ENCODE measurements at regions not wholly inside any gene's neighbourhood (a gene's known extent, or its start where the extent isn't known, plus 50 kb on each side); places are given as distances from the start of the nearest gene placed in this dataset.
"Not testable (repeated sequence)": the region's sequence is repeated elsewhere in the genome, so short reads cannot be mapped to it uniquely, and the experiment has no call there.

DNA sequence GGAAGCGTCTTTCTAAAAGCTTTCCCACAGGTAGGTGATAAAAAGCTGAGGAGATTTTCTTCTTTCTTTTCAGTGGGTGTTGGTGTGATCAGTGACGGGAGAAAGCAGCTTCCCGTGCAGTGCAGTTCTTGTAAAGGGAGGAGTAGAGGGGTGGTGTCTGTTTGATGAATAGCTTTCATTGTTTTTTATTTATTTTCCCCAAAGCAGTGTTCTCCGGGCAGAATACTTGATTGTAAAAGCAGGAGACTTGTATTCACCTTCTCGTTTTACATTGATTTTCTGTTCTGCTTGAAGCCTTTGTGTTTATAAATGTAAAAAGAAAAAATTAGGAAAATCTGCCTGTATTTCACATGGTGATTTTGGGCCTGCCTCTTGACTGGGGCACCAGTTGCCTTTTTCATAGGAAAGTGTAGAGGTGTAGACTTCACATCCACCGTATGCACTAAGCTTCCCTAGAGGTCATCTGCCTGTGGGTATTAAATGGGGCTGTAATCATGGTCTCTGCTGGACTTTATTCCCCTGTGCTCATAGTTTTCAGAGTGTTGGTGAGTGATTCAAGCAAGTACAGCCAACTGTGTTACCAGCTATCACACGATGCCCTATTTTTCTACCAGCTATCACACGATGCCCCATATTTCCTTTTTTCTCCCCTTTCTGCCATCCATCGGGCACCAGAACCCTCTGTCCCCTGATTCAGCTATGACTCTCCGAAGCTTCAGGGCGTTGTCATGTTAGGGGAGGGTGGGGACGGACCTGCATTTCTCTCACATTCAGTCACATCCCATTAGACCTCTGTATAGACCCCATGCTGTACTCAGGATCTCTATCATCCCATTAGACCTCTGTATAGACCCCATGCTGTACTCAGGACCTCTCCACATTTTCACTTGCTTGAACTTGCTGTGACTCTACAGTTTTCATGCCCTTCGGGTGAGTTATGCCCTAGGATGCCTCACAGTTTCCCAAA, 526.5 kb downstream of the TRIML1 start:
- Histone ChIP-seq H3K36me3 (ENCODE audit: insufficient read depth, low read length) (no peaks in the 10 kb centered on the region), H3K9me3 (ENCODE audit: control insufficient read depth, insufficient read depth, low read length) (no peaks in the 10 kb centered on the region), H3K4me1 (ENCODE audit: insufficient read depth, low read length) (no peaks in the 10 kb centered on the region), H3K9ac (ENCODE audit: low read depth, low read length) (no peak overlapping the region)

DNA sequence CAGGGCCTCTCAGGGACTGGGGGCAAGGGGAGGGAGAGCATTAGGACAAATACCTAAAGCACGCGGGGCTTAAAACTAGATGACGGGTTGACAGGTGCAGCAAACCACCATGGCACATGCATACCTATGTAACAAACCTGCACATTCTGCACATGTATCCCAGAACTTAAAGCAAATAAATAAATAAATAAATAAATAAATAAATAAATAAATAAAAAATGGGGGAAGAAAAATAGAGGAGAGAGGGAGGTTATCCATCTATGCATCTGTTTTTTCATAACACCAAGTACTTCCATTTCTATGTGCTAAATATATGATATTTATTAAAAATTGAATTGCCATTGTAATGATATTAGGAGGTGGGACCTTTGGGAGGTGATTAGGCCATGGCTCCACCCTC, 539.5 kb downstream of the TRIML1 start:
- not testable (repeated sequence) for H3K4me1 ChIP-seq (ENCODE audit: insufficient read depth, low read length); H3K9ac ChIP-seq (ENCODE audit: low read depth, low read length); H3K36me3 ChIP-seq (ENCODE audit: insufficient read depth, low read length); H3K9me3 ChIP-seq (ENCODE audit: control insufficient read depth, insufficient read depth, low read length)

DNA sequence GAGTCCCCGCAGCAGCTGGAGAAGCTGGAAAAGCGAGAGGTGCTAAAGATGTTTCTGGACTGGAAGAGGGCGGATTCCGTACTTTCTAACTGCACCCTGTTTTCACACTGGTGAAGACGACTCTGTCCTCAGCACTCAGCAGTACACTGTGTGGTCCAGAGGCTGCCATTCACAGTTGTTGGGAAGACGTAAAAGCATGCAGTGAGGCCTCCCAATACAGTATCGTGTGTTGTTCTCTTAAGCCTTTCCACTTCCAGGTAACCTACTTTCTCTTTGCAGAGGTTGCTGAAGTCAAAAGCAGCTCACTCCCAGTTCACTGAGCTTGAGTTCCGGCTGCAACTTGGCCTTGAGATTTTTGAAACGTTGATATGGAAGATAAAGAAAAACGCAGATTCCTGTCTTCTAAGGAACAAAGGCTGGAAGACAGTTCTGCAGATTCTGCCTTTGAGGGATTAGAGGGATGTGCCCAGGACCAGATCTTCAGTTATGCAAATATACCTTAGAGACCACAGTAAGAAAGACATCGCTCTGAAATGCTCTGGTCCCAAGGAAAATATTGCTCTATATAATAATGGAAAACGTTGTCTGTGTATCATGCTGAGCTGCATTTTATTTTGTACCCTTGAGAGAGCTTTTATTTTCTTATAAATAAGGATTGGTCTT, 540.9 kb downstream of the TRIML1 start:
- Histone ChIP-seq H3K36me3 (ENCODE audit: insufficient read depth, low read length) (no peaks in the 10 kb centered on the region), H3K9ac (ENCODE audit: low read depth, low read length) (no peak overlapping the region), H3K9me3 (ENCODE audit: control insufficient read depth, insufficient read depth, low read length) (no peaks in the 10 kb centered on the region), H3K4me1 (ENCODE audit: insufficient read depth, low read length) (peaks cover 2% of the 10 kb centered on the region; the same call in 1 of the 2 replicates)

DNA sequence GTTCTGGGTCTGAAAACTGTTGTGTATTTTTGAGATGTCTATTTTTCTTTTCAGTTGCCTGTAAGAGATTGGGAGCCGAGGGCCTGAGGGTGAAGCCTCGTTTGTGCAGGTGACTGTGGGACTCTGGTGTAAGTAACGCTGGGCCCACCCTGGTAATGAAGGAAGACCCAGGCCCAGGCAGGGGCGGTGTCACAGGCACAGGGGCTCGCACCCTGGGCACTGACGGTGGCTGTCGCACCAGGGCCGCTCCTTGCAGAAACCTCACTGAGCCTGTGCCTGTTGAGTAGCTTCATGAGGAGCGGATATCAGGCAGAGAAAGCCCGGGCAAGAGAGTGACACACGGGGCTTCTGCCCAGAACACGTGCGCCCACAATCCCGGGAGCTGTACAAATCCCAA, 541.4 kb downstream of the TRIML1 start:
- H3K9ac ChIP-seq (ENCODE audit: low read depth, low read length) = no peak overlapping the region
- no peaks in the 10 kb centered on the region for H3K9me3 ChIP-seq (ENCODE audit: control insufficient read depth, insufficient read depth, low read length)
- H3K36me3 ChIP-seq (ENCODE audit: insufficient read depth, low read length) = no peaks in the 10 kb centered on the region
- peaks cover 2% of the 10 kb centered on the region; the same call in 1 of the 2 replicates for H3K4me1 ChIP-seq (ENCODE audit: insufficient read depth, low read length)

DNA sequence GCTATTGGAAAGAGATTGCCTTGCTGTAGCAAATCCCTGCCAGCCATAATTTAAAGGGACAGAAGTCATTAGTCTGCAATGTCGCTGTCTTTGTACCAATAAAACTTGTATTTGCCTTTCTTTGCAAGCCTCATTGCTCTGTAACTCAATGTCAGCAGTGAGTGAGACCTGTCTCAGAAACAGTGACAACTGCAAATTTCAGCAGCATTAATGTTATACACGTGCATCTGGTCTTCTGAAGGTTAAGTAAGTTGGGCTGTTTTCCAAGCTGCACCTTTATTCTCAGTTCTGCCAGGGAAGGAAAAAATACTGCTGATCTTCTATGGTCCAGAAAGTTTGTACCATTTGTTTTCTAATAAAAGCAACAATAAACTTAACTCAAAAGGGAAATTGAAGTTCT, 543.1 kb downstream of the TRIML1 start:
- Histone ChIP-seq H3K9me3 (ENCODE audit: control insufficient read depth, insufficient read depth, low read length) (no peaks in the 10 kb centered on the region), H3K9ac (ENCODE audit: low read depth, low read length) (no peak overlapping the region), H3K4me1 (ENCODE audit: insufficient read depth, low read length) (peaks cover 2% of the 10 kb centered on the region; the same call in 1 of the 2 replicates)

DNA sequence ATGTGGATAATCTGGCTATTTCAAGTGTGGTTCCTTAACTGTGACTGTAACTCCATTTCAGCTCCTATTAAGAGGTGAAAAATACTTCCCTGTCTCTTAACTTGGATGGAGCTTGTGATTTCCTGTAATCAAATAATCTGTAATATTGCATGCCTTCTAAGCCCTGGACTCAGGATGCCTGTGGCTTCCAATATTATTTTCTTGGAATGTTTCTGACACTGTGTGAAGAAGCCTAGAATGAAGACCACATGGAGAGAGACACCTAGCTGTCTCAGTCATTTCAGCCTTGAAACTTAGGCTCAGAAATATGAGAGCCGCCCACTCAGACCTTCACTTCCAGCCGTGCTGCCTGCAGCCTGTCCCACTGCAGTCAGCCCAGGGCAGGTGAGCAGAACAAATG, 544.3 kb downstream of the TRIML1 start:
- Histone ChIP-seq H3K9ac (ENCODE audit: low read depth, low read length) (no peak overlapping the region), H3K4me1 (ENCODE audit: insufficient read depth, low read length) (peaks cover 2% of the 10 kb centered on the region; the same call in 1 of the 2 replicates), H3K9me3 (ENCODE audit: control insufficient read depth, insufficient read depth, low read length) (no peaks in the 10 kb centered on the region)

More for the DNA sequence above, 543.1 kb downstream of the TRIML1 start:
- no peaks in the 10 kb centered on the region for H3K36me3 ChIP-seq (ENCODE audit: insufficient read depth, low read length)

DNA sequence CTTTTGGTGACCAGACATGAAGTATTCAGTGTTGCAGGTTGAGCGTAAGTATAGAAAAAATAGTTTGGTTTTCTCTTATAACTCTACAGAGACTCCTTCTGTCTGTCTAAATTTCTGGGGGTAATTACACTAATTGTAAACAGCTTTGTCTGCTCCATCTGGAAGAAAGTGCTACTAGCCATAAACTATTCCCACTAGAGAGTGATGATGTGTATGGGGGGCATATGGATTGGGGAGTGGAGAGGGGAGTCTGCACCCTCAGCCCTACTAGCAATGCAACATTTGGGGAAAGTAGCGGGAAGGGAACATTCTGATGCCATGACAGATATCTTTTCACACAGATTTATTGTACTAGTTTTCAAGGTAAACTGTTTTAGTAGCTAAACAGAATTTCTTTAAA, 549.7 kb downstream of the TRIML1 start:
- no peaks in the 10 kb centered on the region for H3K9me3 ChIP-seq (ENCODE audit: control insufficient read depth, insufficient read depth, low read length)
- no peaks in the 10 kb centered on the region for H3K4me1 ChIP-seq (ENCODE audit: insufficient read depth, low read length)
- H3K9ac ChIP-seq (ENCODE audit: low read depth, low read length) = no peak overlapping the region
- no peaks in the 10 kb centered on the region for H3K36me3 ChIP-seq (ENCODE audit: insufficient read depth, low read length)

More for the DNA sequence above, 544.3 kb downstream of the TRIML1 start:
- no peaks in the 10 kb centered on the region for H3K36me3 ChIP-seq (ENCODE audit: insufficient read depth, low read length)

DNA sequence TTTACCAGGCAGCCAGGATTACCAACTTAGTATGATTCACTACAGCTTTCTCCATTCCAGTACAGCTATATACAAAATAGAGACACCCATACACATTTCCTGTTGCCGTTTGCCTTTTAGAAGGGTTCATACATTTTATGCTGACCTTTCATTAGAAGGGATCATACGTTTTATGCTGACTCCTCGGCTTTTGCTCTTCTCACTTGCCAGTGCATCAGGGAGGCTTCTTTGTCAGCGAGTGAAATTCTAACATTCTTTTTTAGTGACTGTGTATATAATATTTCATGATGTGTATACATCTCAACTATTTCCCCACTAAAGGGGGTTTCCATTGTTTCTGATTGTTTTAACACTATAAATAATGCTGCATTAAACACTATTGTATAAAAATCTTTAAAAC, 552.6 kb downstream of the TRIML1 start:
- Histone ChIP-seq H3K9ac (ENCODE audit: low read depth, low read length) (no peak overlapping the region), H3K36me3 (ENCODE audit: insufficient read depth, low read length) (no peaks in the 10 kb centered on the region), H3K9me3 (ENCODE audit: control insufficient read depth, insufficient read depth, low read length) (no peaks in the 10 kb centered on the region), H3K4me1 (ENCODE audit: insufficient read depth, low read length) (no peaks in the 10 kb centered on the region)

DNA sequence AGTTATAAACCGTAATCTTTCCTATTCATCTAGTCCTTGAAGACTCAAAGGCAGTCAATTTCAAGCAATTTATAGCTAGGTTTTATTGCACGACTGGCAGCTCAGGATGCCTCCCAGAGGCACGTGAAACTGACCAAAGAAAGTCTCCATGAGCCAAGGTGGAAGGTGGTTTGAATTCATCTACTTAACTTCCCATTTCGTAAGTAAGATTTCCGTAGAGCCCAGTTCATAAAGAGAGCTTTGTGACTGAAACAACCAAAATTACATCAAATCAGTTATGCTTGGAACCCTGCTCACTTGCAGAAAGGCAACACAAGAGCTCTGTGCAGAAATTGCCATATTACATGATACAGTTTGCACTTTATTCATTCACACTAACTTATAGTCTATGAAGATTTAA, 556.0 kb downstream of the TRIML1 start:
- H3K9me3 ChIP-seq (ENCODE audit: control insufficient read depth, insufficient read depth, low read length) = no peaks in the 10 kb centered on the region
- no peak overlapping the region for H3K9ac ChIP-seq (ENCODE audit: low read depth, low read length)
- H3K4me1 ChIP-seq (ENCODE audit: insufficient read depth, low read length) = no peaks in the 10 kb centered on the region

DNA sequence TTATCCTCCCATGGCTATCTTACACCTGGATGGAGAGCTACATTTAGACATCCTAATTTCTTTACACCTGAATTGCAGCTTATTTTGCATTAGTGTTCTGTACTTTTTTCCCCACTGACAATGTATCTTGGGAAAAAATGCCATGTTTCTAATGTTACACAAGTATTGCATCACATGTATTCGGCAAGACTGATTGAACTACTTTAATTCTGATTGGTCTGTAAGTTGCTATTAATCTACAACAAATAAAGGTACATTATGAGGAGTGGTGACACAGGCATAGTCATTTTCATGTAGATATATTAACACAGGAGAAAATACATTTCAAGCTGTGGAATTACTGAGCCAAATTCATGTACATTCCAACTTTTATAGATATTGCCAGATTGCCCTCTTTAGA, 558.0 kb downstream of the TRIML1 start:
- no peaks in the 10 kb centered on the region for H3K36me3 ChIP-seq (ENCODE audit: insufficient read depth, low read length)
- no peaks in the 10 kb centered on the region for H3K9me3 ChIP-seq (ENCODE audit: control insufficient read depth, insufficient read depth, low read length)
- H3K9ac ChIP-seq (ENCODE audit: low read depth, low read length) = no peak overlapping the region
- no peaks in the 10 kb centered on the region for H3K4me1 ChIP-seq (ENCODE audit: insufficient read depth, low read length)

More for the DNA sequence above, 556.0 kb downstream of the TRIML1 start:
- no peaks in the 10 kb centered on the region for H3K36me3 ChIP-seq (ENCODE audit: insufficient read depth, low read length)

DNA sequence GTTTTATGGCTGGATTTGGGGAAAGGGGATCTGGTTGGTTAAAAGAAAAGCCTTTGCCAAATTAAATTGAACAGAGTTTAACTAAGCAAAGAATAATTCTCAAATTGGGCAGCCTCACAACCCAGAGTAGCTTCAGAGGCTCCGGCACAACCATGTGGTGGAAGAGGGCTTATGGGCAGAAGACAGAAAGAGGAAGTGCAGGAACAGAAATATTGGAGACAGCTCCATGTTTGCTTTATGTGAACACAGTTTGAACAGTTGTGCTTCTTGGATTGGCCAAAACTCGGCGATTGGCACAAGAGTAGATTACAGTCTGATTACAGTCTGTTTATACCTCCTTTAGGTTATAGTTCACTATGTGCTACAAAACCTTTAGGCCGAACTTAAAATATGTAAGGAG, 562.7 kb downstream of the TRIML1 start:
- H3K9ac ChIP-seq (ENCODE audit: low read depth, low read length) = no peak overlapping the region
- no peaks in the 10 kb centered on the region for H3K4me1 ChIP-seq (ENCODE audit: insufficient read depth, low read length)
- no peaks in the 10 kb centered on the region for H3K9me3 ChIP-seq (ENCODE audit: control insufficient read depth, insufficient read depth, low read length)
- no peaks in the 10 kb centered on the region for H3K36me3 ChIP-seq (ENCODE audit: insufficient read depth, low read length)

DNA sequence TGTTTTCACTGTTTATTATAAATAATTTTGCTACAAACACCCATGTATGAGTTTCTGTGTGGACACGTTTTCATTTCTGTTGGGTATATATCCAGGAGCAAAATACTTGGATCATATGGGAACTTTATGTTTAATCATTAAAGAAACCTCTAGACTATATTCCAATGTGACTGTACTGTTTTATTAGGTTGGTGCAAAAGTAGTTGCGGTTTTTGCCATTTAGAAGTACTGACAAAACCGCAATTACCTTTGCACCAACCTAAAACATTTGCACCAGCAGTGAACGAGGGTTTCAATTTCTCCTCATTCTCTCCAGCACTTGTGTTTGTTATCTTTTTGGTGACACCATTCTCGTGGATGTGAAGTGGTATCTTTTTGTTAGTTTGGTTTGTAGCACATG, 565.0 kb downstream of the TRIML1 start:
- H3K9ac ChIP-seq (ENCODE audit: low read depth, low read length) = no peak overlapping the region

DNA sequence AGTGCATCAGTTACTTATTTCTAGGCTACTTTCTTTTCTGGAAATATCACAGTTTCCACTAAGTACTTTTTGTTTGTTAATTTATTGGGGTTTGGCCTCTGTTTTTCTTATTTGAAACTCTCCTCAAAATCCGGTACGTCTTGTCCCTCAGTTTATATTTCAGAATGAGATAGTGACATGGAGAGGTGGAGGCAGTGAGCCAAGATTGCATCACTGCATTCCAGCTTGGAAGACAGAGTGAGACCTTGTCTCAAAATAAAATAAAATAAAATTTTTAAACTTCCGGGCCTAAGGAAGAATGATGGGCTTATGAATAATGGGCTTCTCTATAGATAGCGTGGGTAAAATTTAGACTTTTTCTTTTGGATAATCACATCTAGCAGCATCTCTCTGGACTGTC, 567.8 kb downstream of the TRIML1 start:
- Histone ChIP-seq H3K4me1 (ENCODE audit: insufficient read depth, low read length) (no peaks in the 10 kb centered on the region), H3K9ac (ENCODE audit: low read depth, low read length) (no peak overlapping the region), H3K9me3 (ENCODE audit: control insufficient read depth, insufficient read depth, low read length) (no peaks in the 10 kb centered on the region), H3K36me3 (ENCODE audit: insufficient read depth, low read length) (no peaks in the 10 kb centered on the region)

More for the DNA sequence above, 565.0 kb downstream of the TRIML1 start:
- Histone ChIP-seq H3K9me3 (ENCODE audit: control insufficient read depth, insufficient read depth, low read length) (no peaks in the 10 kb centered on the region), H3K36me3 (ENCODE audit: insufficient read depth, low read length) (no peaks in the 10 kb centered on the region), H3K4me1 (ENCODE audit: insufficient read depth, low read length) (no peaks in the 10 kb centered on the region)

DNA sequence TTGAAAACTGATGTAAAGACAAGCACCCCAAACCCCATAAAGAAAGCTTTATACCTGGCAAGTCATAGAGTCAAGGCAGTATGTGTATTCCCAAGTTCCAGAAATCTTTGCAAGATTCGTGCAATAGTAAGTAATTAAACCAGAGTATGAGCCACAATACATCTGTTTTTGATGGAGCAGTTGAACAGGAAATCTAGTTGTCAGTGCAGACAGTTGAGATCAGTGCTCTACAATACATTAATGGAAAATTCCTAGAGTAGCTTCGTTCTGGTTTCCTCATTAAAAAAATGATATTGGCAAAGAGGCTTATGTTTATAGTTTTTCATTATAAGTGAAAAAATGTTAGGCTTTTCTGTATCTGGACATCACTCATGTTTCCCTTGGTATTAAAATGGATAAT, 575.3 kb downstream of the TRIML1 start:
- no peaks in the 10 kb centered on the region for H3K4me1 ChIP-seq (ENCODE audit: insufficient read depth, low read length)
- H3K9ac ChIP-seq (ENCODE audit: low read depth, low read length) = no peak overlapping the region
- H3K9me3 ChIP-seq (ENCODE audit: control insufficient read depth, insufficient read depth, low read length) = no peaks in the 10 kb centered on the region
- no peaks in the 10 kb centered on the region for H3K36me3 ChIP-seq (ENCODE audit: insufficient read depth, low read length)

DNA sequence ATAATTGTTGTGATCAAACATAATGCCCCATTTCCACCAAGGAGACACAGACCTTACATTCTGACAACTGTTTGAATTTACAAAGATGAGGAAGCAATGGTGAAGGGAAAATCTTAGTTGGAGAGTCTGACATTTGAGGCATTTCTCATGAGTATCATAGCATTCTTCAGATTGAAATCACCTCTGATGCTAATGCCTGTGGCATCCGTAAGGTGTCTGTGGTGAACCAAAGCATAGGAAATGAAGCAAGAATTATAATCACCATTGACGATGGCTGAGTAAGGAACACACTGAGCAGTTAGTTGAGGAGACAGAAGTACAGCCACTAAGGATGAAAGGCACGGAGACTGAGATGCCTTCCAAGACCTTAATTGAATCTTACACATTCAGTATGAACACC, 575.7 kb downstream of the TRIML1 start:
- Histone ChIP-seq H3K9me3 (ENCODE audit: control insufficient read depth, insufficient read depth, low read length) (no peaks in the 10 kb centered on the region), H3K4me1 (ENCODE audit: insufficient read depth, low read length) (no peaks in the 10 kb centered on the region), H3K9ac (ENCODE audit: low read depth, low read length) (no peak overlapping the region), H3K36me3 (ENCODE audit: insufficient read depth, low read length) (no peaks in the 10 kb centered on the region)
